GM20000 (cell line): ENCODE measurements at regions not wholly inside any gene's neighbourhood (a gene's known extent, or its start where the extent isn't known, plus 50 kb on each side); places are given as distances from the start of the nearest gene placed in this dataset.

Experiments
- DNase-seq: peaks from one replicate; pipeline ENCODE4 v3.0.0; 2012; ENCODE audit warnings: low spot score
- CTCF ChIP-seq: IDR thresholded peaks from 2 replicates; pipeline ENCODE4 v1.5.1; 2012; ENCODE audit warnings: mild to moderate bottlenecking, control low read depth; ENCODE audit errors: extremely low read depth, missing control alignments

- no peak for TF ChIP-seq CTCF
- no peak for DNase-seq
Measured at GRCh38 chr5:13328316-13328715, 616.2 kb downstream of the DNAH5 start.

GRCh38 chr5:13325765-13326164 lies 618.7 kb downstream of the DNAH5 start:
- TF ChIP-seq CTCF, result no peak
- DNase-seq, result no peak

GRCh38 chr5:13322769-13323168 lies 621.7 kb downstream of the DNAH5 start:
- TF ChIP-seq CTCF, result no peak
- DNase-seq, result no peak

- TF ChIP-seq CTCF, result no peak
- no peak for DNase-seq
Measured at GRCh38 chr5:13317654-13318053, 626.8 kb downstream of the DNAH5 start.

GRCh38 chr5:13316176-13316575 lies 628.3 kb downstream of the DNAH5 start:
- DNase-seq, result no peak
- TF ChIP-seq CTCF, result no peak

GRCh38 chr5:13307480-13307879 lies 637.0 kb downstream of the DNAH5 start:
- no peak for DNase-seq
- TF ChIP-seq CTCF, result no peak

- no peak for DNase-seq
- TF ChIP-seq CTCF, result no peak
Measured at GRCh38 chr5:13303445-13303844, 641.0 kb downstream of the DNAH5 start.
